Kidney (tissue), 13 donors: ENCODE measurements at regions not wholly inside any gene's neighbourhood (a gene's known extent, or its start where the extent isn't known, plus 50 kb on each side); places are given as distances from the start of the nearest gene placed in this dataset.
A peak's percentile ranks its signal among the peaks of the same experiment; 100 is the strongest.

Experiments
- DNase-seq, 5 donors: peaks; one replicate each; pipeline ENCODE4 v3.0.0-alpha.2; 2013 to 2020
- FAIRE-seq: peaks from 2 replicates; lab custom pipeline; 2012; peaks lifted over from hg19 to GRCh38; lab: Jason Lieb, UNC
- H3K27ac ChIP-seq, 2 donors: one replicate each; pipeline ENCODE4 v1.7.0; 2013; ENCODE audit warnings: low read depth in 2 of 2, low read length in 2 of 2, inconsistent platforms in 1 of 2
- H3K27me3 ChIP-seq: one replicate; pipeline ENCODE4 v1.7.1; 2013; ENCODE audit warnings: low read length, inconsistent platforms; ENCODE audit not compliant: control insufficient read depth, insufficient read depth
- H3K36me3 ChIP-seq, 3 donors: one replicate each; pipeline versions ENCODE4 v1.7.0 to v1.7.1; 2013; ENCODE audit warnings: low read length in 3 of 3, control low read depth in 1 of 3, inconsistent platforms in 1 of 3; ENCODE audit not compliant: insufficient read depth in 3 of 3, control insufficient read depth in 2 of 3
- H3K4me1 ChIP-seq, 3 donors: one replicate each; pipeline versions ENCODE4 v1.7.0 to v1.7.1; 2013; ENCODE audit warnings: low read length in 3 of 3, inconsistent platforms in 1 of 3, low read depth in 1 of 3; ENCODE audit not compliant: control insufficient read depth in 2 of 3, insufficient read depth in 2 of 3
- H3K4me3 ChIP-seq, 3 donors: one replicate each; pipeline versions ENCODE4 v1.7.0 to v1.8.1; 2013; ENCODE audit warnings: low read length in 3 of 3, control low read depth in 1 of 3, inconsistent platforms in 1 of 3
- H3K9ac ChIP-seq, 3 donors: one replicate each; pipeline versions ENCODE4 v1.7.0 to v1.7.1; 2013; ENCODE audit warnings: low read length in 3 of 3, control low read depth in 1 of 3, inconsistent platforms in 1 of 3
- H3K9me3 ChIP-seq, 3 donors: one replicate each; pipeline versions ENCODE4 v1.7.0 to v1.7.1; 2013; ENCODE audit warnings: low read length in 3 of 3, control low read depth in 1 of 3, inconsistent platforms in 1 of 3; ENCODE audit not compliant: control insufficient read depth in 2 of 3, insufficient read depth in 1 of 3
- intact Hi-C: fragments of 100-400 bp; cut with DNase I; formaldehyde crosslinking; loops from one replicate; pipeline ENCODE4 v1.11.1; 2022
- TF ChIP-seq, protein P1 (sequence below): IDR thresholded peaks from 3 replicates; pipeline ENCODE4 v1.5.1; 2012; ENCODE audit warnings: mild to moderate bottlenecking, moderate library complexity, borderline replicate concordance; ENCODE audit not compliant: insufficient read depth; ENCODE audit errors: extremely low read depth
- donor health status: control.
- donor health status: control.
- donor health status: control.
- donor health status: control.
- donor health status: control.
- donor health status: DM: yes; HTN: yes; CAD: no.
- donor health status: Normal renal cell carcinoma (clear cell type).

DNA sequence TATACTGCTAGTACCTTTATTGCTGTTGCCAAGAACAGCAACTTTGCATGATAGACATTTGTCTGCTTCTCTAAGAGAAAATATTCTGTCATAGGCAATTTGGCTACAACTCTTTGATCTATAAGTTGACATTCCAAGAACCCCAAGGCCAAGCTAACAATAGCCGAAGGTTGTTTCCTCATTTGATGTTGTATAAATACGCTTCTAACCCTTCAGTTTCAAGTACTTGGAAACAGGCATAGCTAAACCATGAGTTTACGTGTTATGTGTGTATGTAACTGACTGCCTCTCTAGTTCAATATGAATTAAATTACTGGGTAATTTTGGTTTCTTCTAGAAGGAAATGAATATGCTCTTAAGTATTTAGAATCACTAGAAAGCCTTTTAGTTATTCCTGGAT, 1034.0 kb downstream of the TLE4 start:
- no peaks in the 10 kb centered on the region for H3K36me3 ChIP-seq
- FAIRE-seq (no peak), DNase-seq (no peak)
- intact Hi-C loops, result no loop called here
- no peak overlapping the region for H3K27ac ChIP-seq
- H3K9ac ChIP-seq, result no peak overlapping the region
- H3K9me3 ChIP-seq, result no peaks in the 10 kb centered on the region
- no peak overlapping the region for H3K4me3 ChIP-seq
- TF ChIP-seq, protein P1, sequence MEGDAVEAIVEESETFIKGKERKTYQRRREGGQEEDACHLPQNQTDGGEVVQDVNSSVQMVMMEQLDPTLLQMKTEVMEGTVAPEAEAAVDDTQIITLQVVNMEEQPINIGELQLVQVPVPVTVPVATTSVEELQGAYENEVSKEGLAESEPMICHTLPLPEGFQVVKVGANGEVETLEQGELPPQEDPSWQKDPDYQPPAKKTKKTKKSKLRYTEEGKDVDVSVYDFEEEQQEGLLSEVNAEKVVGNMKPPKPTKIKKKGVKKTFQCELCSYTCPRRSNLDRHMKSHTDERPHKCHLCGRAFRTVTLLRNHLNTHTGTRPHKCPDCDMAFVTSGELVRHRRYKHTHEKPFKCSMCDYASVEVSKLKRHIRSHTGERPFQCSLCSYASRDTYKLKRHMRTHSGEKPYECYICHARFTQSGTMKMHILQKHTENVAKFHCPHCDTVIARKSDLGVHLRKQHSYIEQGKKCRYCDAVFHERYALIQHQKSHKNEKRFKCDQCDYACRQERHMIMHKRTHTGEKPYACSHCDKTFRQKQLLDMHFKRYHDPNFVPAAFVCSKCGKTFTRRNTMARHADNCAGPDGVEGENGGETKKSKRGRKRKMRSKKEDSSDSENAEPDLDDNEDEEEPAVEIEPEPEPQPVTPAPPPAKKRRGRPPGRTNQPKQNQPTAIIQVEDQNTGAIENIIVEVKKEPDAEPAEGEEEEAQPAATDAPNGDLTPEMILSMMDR, result no peak
- no peaks in the 10 kb centered on the region for H3K27me3 ChIP-seq
- no peaks in the 10 kb centered on the region for H3K4me1 ChIP-seq

DNA sequence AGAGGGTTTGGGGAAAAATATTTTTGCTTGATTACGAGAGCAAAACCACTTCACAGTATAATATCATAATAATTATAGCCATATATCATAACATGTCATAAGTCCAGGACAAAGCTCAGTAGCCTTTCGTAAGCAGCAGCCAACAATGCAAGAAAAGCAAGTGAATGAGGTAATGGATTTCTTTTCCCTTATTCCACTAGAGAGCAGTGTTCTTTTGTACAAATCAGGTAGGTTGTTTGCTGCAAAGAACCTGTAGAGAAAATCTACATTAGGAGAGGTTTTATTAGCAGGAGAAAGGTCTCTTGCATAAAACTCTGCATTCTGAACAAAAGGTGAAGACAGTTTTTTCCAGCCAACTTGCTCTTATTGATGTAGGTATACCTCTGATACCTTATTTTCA, 1033.4 kb downstream of the TLE4 start:
- Histone ChIP-seq H3K4me3 (no peak overlapping the region), H3K36me3 (no peaks in the 10 kb centered on the region), H3K27ac (no peak overlapping the region), H3K9ac (no peak overlapping the region), H3K27me3 (no peaks in the 10 kb centered on the region), H3K4me1 (no peaks in the 10 kb centered on the region), H3K9me3 (no peaks in the 10 kb centered on the region)
- intact Hi-C loops, result no loop called here
- DNase-seq, result peak in 2 of 5 donors; percentile 71 to 82
- TF ChIP-seq, protein P1, result peak; percentile 35
- no peak for FAIRE-seq

DNA sequence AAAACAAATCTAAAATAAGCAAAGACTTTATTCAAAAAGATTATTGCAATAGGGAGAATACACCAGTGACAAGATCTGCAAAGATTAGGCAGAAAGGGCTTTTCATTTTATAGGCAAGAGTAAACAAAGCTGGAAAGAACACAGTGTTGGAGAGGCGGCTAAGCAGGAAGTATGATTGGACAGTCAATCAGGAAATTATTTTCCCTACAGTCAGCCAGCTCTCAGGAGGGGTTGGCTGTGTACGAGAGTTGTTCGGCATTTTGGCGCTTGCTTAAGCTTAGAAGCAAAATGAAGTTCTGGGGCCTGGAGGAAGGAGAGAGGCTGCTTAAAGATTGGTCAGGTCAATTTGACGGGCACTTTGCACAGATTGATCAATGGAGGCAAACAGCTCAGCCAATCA, 1030.5 kb downstream of the TLE4 start:
- TF ChIP-seq, protein P1, result no peak
- Histone ChIP-seq H3K27me3 (no peaks in the 10 kb centered on the region), H3K9me3 (no peaks in the 10 kb centered on the region), H3K9ac (no peak overlapping the region), H3K27ac (no peak overlapping the region), H3K36me3 (no peaks in the 10 kb centered on the region), H3K4me3 (no peak overlapping the region), H3K4me1 (no peaks in the 10 kb centered on the region)
- DNase-seq (no peak), FAIRE-seq (no peak)
- intact Hi-C loops, result no loop called here

DNA sequence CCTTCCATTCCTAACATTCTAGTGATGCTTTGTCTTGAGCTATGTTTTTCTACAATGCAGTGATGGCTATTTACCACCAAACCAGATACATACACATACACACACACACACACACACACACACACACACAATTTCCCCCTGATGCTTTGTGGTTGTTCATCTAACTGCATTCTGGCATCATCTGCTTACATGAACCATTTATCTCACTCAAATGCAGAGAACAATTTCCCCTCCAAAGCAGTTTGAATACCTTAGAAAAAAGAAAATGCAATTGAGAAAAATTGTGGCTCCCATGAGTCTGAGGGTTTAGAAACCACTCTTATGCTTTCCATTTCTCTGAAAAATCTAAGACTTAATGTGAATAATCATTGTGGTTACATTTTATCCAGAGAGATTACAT, 1024.8 kb downstream of the TLE4 start:
- TF ChIP-seq, protein P1, result no peak
- intact Hi-C loops, result no loop called here
- Histone ChIP-seq H3K27me3 (no peaks in the 10 kb centered on the region), H3K4me1 (no peaks in the 10 kb centered on the region), H3K9ac (no peak overlapping the region), H3K4me3 (no peak overlapping the region), H3K9me3 (no peaks in the 10 kb centered on the region), H3K36me3 (no peaks in the 10 kb centered on the region), H3K27ac (no peak overlapping the region)
- FAIRE-seq (no peak), DNase-seq (no peak)
